ENCODE measurements at regions not wholly inside any gene's neighbourhood (a gene's known extent, or its start where the extent isn't known, plus 50 kb on each side); places are given as distances from the start of the nearest gene placed in this dataset.
"Not testable (repeated sequence)": the region's sequence is repeated elsewhere in the genome, so short reads cannot be mapped to it uniquely, and the experiment has no call there.

- Histone ChIP-seq H3K23ac (ENCODE audit: insufficient read length, low read depth, low read length) (no peak overlapping the region), H3K27me3 (ENCODE audit: insufficient read depth, low read length) (no peaks in the 10 kb centered on the region), H3K4me1 (ENCODE audit: insufficient read depth, low read length) (no peaks in the 10 kb centered on the region), H3K23me2 (ENCODE audit: insufficient read length, low read depth, low read length, poor library complexity, severe bottlenecking) (no peaks in the 10 kb centered on the region), H3K9ac (ENCODE audit: extremely low read depth, insufficient read length, low read length) (no peak overlapping the region), H3K4ac (ENCODE audit: low read depth, low read length) (no peak overlapping the region), H4K8ac (replicated peaks; ENCODE audit: insufficient read length, low read depth, low read length) (no peak overlapping the region), H3K56ac (ENCODE audit: insufficient read length, low read depth, low read length) (no peak overlapping the region), H2BK5ac (ENCODE audit: insufficient read length, low read length) (no peak overlapping the region), H4K20me1 (ENCODE audit: control insufficient read depth, insufficient read depth, insufficient read length) (no peaks in the 10 kb centered on the region), H3K4me2 (ENCODE audit: insufficient read depth, insufficient read length, low read length) (no peak overlapping the region), H2BK15ac (ENCODE audit: low read depth, low read length) (no peak overlapping the region), H2BK20ac (ENCODE audit: low read depth, low read length, poor library complexity, severe bottlenecking) (no peak overlapping the region), H3K18ac (ENCODE audit: insufficient read length, low read depth, low read length) (no peak overlapping the region), H3K14ac (ENCODE audit: insufficient read depth, low read length) (no peak overlapping the region), H3K79me2 (ENCODE audit: insufficient read depth, low read length) (no peaks in the 10 kb centered on the region), H3K9me3 (ENCODE audit: control insufficient read depth, low read depth, low read length) (no peaks in the 10 kb centered on the region), H3T11ph (ENCODE audit: low read length) (no peak overlapping the region), H2AFZ (ENCODE audit: low read length) (no peak overlapping the region), H4K5ac (ENCODE audit: insufficient read length, low read depth, low read length) (no peak overlapping the region), H2AK5ac (ENCODE audit: insufficient read length, low read length) (no peak overlapping the region), H2BK12ac (ENCODE audit: insufficient read length, low read depth, low read length) (no peak overlapping the region), H3K79me1 (ENCODE audit: insufficient read depth, low read depth, low read length, poor library complexity, severe bottlenecking) (no peaks in the 10 kb centered on the region), H2BK120ac (ENCODE audit: low read depth, low read length, poor library complexity, severe bottlenecking) (no peak overlapping the region), H3K27ac (ENCODE audit: insufficient read length, low read depth, low read length) (no peak overlapping the region), H4K91ac (ENCODE audit: insufficient read length, low read depth, low read length) (no peak overlapping the region)
- Mint-ChIP-seq H3K36me3 (ENCODE audit: insufficient read depth in 1 of 3, low read depth in 3 of 3) (no peaks in the 10 kb centered on the region), H3K4me1 (peaks cover 2 to 3% of the 10 kb centered on the region in 2 experiments; a peak in 1 of 4 replicates), H3K4me3 (no peak overlapping the region), H3K9me3 (no peaks in the 10 kb centered on the region), H3K27me3 (ENCODE audit: low read depth) (no peaks in the 10 kb centered on the region), H3K27ac (no peak overlapping the region; a peak in 1 of 7 replicates)
- no CpG with 5 or more reads among the region's 1 CpG for WGBS (ENCODE audit: extremely low coverage, insufficient read length, low lambda C conversion rate)
- TF ChIP-seq CTCF (conservative IDR thresholded peaks at IDR 0.05), result no peak
- DNase-seq, result no peak
These were observed 574.7 kb downstream of the TBC1D32 start for GRCh38 chr6:120759570-120759969.

- H3K23me2 ChIP-seq (ENCODE audit: insufficient read length, low read depth, low read length, poor library complexity, severe bottlenecking); H3K79me2 ChIP-seq (ENCODE audit: insufficient read depth, low read length); H2BK15ac ChIP-seq (ENCODE audit: low read depth, low read length); H3T11ph ChIP-seq (ENCODE audit: low read length); H4K20me1 ChIP-seq (ENCODE audit: control insufficient read depth, insufficient read depth, insufficient read length); H3K27ac ChIP-seq (ENCODE audit: insufficient read length, low read depth, low read length); H3K23ac ChIP-seq (ENCODE audit: insufficient read length, low read depth, low read length); H3K56ac ChIP-seq (ENCODE audit: insufficient read length, low read depth, low read length); H3K9me3 ChIP-seq (ENCODE audit: control insufficient read depth, low read depth, low read length); H4K8ac ChIP-seq (replicated peaks; ENCODE audit: insufficient read length, low read depth, low read length); H2BK20ac ChIP-seq (ENCODE audit: low read depth, low read length, poor library complexity, severe bottlenecking); H3K18ac ChIP-seq (ENCODE audit: insufficient read length, low read depth, low read length); H2BK5ac ChIP-seq (ENCODE audit: insufficient read length, low read length); H3K4me1 ChIP-seq (ENCODE audit: insufficient read depth, low read length); H3K27me3 ChIP-seq (ENCODE audit: insufficient read depth, low read length); H3K9ac ChIP-seq (ENCODE audit: extremely low read depth, insufficient read length, low read length); H4K5ac ChIP-seq (ENCODE audit: insufficient read length, low read depth, low read length); H4K91ac ChIP-seq (ENCODE audit: insufficient read length, low read depth, low read length); H3K79me1 ChIP-seq (ENCODE audit: insufficient read depth, low read depth, low read length, poor library complexity, severe bottlenecking); H3K14ac ChIP-seq (ENCODE audit: insufficient read depth, low read length); H2AK5ac ChIP-seq (ENCODE audit: insufficient read length, low read length); H2BK12ac ChIP-seq (ENCODE audit: insufficient read length, low read depth, low read length); H2AFZ ChIP-seq (ENCODE audit: low read length); H3K4ac ChIP-seq (ENCODE audit: low read depth, low read length); H3K27me3 Mint-ChIP-seq (ENCODE audit: low read depth); DNase-seq; H2BK120ac ChIP-seq (ENCODE audit: low read depth, low read length, poor library complexity, severe bottlenecking); H3K4me2 ChIP-seq (ENCODE audit: insufficient read depth, insufficient read length, low read length): not testable (repeated sequence)
- peak overlapping the region in 2 of 3 experiments; percentile 89 to 90; a peak in 2 of 7 replicates for H3K27ac Mint-ChIP-seq
- WGBS (ENCODE audit: extremely low coverage, insufficient read length, low lambda C conversion rate), result no CpG with 5 or more reads among the region's 12 CpGs
- peaks cover 2 to 19% (median 3%) of the 10 kb centered on the region in 3 experiments; a peak in 6 of 7 replicates for H3K36me3 Mint-ChIP-seq (ENCODE audit: insufficient read depth in 1 of 3, low read depth in 3 of 3)
- peak overlapping the region in 1 of 2 experiments; percentile 69; a peak in 3 of 5 replicates for H3K4me3 Mint-ChIP-seq
- peaks cover 7 to 21% of the 10 kb centered on the region in 2 experiments for H3K9me3 Mint-ChIP-seq
- peaks cover 6 to 11% of the 10 kb centered on the region in 2 experiments for H3K4me1 Mint-ChIP-seq
These were observed 585.7 kb downstream of the TBC1D32 start for GRCh38 chr6:120748574-120748973.

Data from H9 (cell line).